ENCODE measurements at regions not wholly inside any gene's neighbourhood (a gene's known extent, or its start where the extent isn't known, plus 50 kb on each side); places are given as distances from the start of the nearest gene placed in this dataset.

DNA sequence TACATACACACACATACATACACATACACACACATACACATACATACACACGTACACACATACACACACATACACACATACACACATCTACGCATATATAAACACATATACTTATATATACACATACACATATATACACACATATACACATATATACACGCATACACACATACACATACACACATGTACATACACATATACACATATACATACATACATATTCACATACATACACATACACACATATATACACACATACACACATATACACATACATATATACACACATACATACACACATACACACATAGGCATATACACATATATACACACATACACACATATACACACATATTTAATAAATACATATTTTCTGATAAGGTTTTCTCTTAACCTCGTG is 324.0 kb downstream of the RPS6KC1 start:
- Histone ChIP-seq H3K79me2 (ENCODE audit: control insufficient read depth, low read length) (no peaks in the 10 kb centered on the region), H3K4me3 (ENCODE audit: low read length) (no peak overlapping the region), H3K36me3 (ENCODE audit: control insufficient read depth, low read length) (no peaks in the 10 kb centered on the region), H4K20me1 (ENCODE audit: control insufficient read depth, insufficient read depth, low read depth, low read length) (no peaks in the 10 kb centered on the region), H3K9me2 (replicated peaks; ENCODE audit: control insufficient read depth, low read length) (no peaks in the 10 kb centered on the region), H3K4me1 (ENCODE audit: control insufficient read depth, low read length) (no peaks in the 10 kb centered on the region), H3K9me3 (ENCODE audit: control insufficient read depth, insufficient read depth, low read length) (no peaks in the 10 kb centered on the region), H3K27me3 (ENCODE audit: control insufficient read depth, low read length) (no peaks in the 10 kb centered on the region), H3K27ac (ENCODE audit: low read depth, low read length) (no peak overlapping the region), H3K4me2 (ENCODE audit: low read length) (no peak overlapping the region), H3F3A (ENCODE audit: control insufficient read depth, insufficient read depth) (no peaks in the 10 kb centered on the region)
- TF ChIP-seq CTCF (IDR thresholded peaks at IDR 0.05; ENCODE audit: low read depth, low read length, poor library complexity, severe bottlenecking), result no peak
- TF ChIP-seq EZH2phosphoT487 (IDR thresholded peaks at IDR 0.05; ENCODE audit: borderline replicate concordance, low read length), result no peak

DNA sequence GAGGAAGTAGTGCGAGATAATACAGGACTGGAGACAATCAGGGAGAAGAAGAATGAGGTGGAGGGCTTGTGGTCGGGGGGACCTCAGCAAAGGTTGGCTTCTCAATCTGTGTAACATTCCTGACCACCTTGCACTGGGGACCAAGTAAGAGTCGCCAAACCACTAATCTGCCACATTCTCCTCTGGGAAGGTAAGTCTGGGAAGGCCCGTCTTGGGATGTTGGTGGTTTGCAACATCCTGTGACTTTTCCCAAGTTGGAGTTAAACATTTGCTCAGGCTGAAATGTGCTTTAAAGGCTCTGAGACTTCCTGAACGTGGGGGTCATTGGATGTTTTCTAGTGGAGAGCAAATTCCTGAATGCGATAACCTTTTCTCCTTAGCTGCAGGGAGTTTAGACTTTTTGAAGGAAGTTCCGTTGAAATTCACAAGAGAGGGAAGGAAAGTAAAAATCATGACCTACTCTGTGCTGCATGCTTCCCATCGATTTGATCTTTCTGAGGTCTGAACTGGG is 325.9 kb downstream of the RPS6KC1 start:
- TF ChIP-seq CTCF (IDR thresholded peaks at IDR 0.05; ENCODE audit: low read depth, low read length, poor library complexity, severe bottlenecking), result no peak
- no peak for TF ChIP-seq EZH2phosphoT487 (IDR thresholded peaks at IDR 0.05; ENCODE audit: borderline replicate concordance, low read length)
- no peak overlapping the region for H3K4me2 ChIP-seq (ENCODE audit: low read length)

GRCh38 chr1:213380865-213381264 is 329.8 kb downstream of the RPS6KC1 start:
- TF ChIP-seq EZH2phosphoT487 (IDR thresholded peaks at IDR 0.05; ENCODE audit: borderline replicate concordance, low read length) (no peak), CTCF (IDR thresholded peaks at IDR 0.05; ENCODE audit: low read depth, low read length, poor library complexity, severe bottlenecking) (no peak)
- no peaks in the 10 kb centered on the region for H3K9me3 ChIP-seq (ENCODE audit: control insufficient read depth, insufficient read depth, low read length)
- no peaks in the 10 kb centered on the region for H3K9me2 ChIP-seq (replicated peaks; ENCODE audit: control insufficient read depth, low read length)
- H3K4me1 ChIP-seq (ENCODE audit: control insufficient read depth, low read length), result no peaks in the 10 kb centered on the region
- H3K4me3 ChIP-seq (ENCODE audit: low read length), result no peak overlapping the region
- no peaks in the 10 kb centered on the region for H3K27me3 ChIP-seq (ENCODE audit: control insufficient read depth, low read length)
- no peak overlapping the region for H3K4me2 ChIP-seq (ENCODE audit: low read length)
- H3F3A ChIP-seq (ENCODE audit: control insufficient read depth, insufficient read depth), result no peaks in the 10 kb centered on the region
- no peak overlapping the region for H3K27ac ChIP-seq (ENCODE audit: low read depth, low read length)
- no peaks in the 10 kb centered on the region for H4K20me1 ChIP-seq (ENCODE audit: control insufficient read depth, insufficient read depth, low read depth, low read length)
- no peaks in the 10 kb centered on the region for H3K79me2 ChIP-seq (ENCODE audit: control insufficient read depth, low read length)
- no peaks in the 10 kb centered on the region for H3K36me3 ChIP-seq (ENCODE audit: control insufficient read depth, low read length)

More for the DNA sequence above, 325.9 kb downstream of the RPS6KC1 start:
- Histone ChIP-seq H4K20me1 (ENCODE audit: control insufficient read depth, insufficient read depth, low read depth, low read length) (no peaks in the 10 kb centered on the region), H3K79me2 (ENCODE audit: control insufficient read depth, low read length) (no peaks in the 10 kb centered on the region), H3K9me2 (replicated peaks; ENCODE audit: control insufficient read depth, low read length) (no peaks in the 10 kb centered on the region), H3K27ac (ENCODE audit: low read depth, low read length) (no peak overlapping the region), H3F3A (ENCODE audit: control insufficient read depth, insufficient read depth) (no peaks in the 10 kb centered on the region), H3K9me3 (ENCODE audit: control insufficient read depth, insufficient read depth, low read length) (no peaks in the 10 kb centered on the region), H3K4me1 (ENCODE audit: control insufficient read depth, low read length) (no peaks in the 10 kb centered on the region), H3K36me3 (ENCODE audit: control insufficient read depth, low read length) (no peaks in the 10 kb centered on the region), H3K4me3 (ENCODE audit: low read length) (no peak overlapping the region), H3K27me3 (ENCODE audit: control insufficient read depth, low read length) (no peaks in the 10 kb centered on the region)
